ENCODE measurements at regions not wholly inside any gene's neighbourhood (a gene's known extent, or its start where the extent isn't known, plus 50 kb on each side); places are given as distances from the start of the nearest gene placed in this dataset.

DNA sequence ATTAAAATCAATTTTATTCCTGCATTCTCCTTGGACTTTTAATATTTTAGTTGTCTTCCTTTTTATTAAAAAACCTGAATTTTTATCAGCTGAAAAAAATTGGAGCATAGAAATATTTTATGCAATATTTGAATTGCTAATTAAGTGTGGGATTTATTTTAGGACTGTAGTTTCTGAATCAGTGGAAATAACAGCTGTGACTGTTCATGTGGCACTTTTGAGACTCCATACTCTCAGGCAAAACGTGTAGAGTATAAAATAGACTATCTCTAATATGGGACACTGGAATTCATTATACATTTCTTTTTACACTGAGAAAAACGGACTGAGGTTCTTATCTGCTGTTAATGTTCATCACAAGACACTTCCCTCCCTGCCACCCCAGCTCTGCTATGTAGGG is 558.3 kb upstream of the TPK1 start:
- no peak overlapping the region for H3K4me3 ChIP-seq (ENCODE audit: insufficient read depth, low read length)
- no peak overlapping the region for H2AFZ ChIP-seq (ENCODE audit: low read length)
- H3K4me1 ChIP-seq (ENCODE audit: insufficient read depth, low read length): no peaks in the 10 kb centered on the region
- H3K27me3 ChIP-seq (ENCODE audit: insufficient read depth, low read length): no peaks in the 10 kb centered on the region
- H3K36me3 ChIP-seq (ENCODE audit: insufficient read depth, low read length): no peaks in the 10 kb centered on the region
- H3K9me3 ChIP-seq (ENCODE audit: low read depth, low read length): peaks cover 2% of the 10 kb centered on the region
- no peak overlapping the region for H3K27ac ChIP-seq (ENCODE audit: low read depth, low read length)
- H3K79me2 ChIP-seq (ENCODE audit: insufficient read depth, low read length): no peaks in the 10 kb centered on the region
- no peak overlapping the region for H3K4me2 ChIP-seq (ENCODE audit: insufficient read depth, low read length)
- DNase-seq (ENCODE audit: insufficient read length, low spot score, missing footprints): no peak
- TF ChIP-seq, protein P1, sequence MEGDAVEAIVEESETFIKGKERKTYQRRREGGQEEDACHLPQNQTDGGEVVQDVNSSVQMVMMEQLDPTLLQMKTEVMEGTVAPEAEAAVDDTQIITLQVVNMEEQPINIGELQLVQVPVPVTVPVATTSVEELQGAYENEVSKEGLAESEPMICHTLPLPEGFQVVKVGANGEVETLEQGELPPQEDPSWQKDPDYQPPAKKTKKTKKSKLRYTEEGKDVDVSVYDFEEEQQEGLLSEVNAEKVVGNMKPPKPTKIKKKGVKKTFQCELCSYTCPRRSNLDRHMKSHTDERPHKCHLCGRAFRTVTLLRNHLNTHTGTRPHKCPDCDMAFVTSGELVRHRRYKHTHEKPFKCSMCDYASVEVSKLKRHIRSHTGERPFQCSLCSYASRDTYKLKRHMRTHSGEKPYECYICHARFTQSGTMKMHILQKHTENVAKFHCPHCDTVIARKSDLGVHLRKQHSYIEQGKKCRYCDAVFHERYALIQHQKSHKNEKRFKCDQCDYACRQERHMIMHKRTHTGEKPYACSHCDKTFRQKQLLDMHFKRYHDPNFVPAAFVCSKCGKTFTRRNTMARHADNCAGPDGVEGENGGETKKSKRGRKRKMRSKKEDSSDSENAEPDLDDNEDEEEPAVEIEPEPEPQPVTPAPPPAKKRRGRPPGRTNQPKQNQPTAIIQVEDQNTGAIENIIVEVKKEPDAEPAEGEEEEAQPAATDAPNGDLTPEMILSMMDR (IDR thresholded peaks at IDR 0.05; ENCODE audit: extremely low read depth, low read depth, low read length): no peak
- no peaks in the 10 kb centered on the region for H4K20me1 ChIP-seq (ENCODE audit: insufficient read depth, low read length)

DNA sequence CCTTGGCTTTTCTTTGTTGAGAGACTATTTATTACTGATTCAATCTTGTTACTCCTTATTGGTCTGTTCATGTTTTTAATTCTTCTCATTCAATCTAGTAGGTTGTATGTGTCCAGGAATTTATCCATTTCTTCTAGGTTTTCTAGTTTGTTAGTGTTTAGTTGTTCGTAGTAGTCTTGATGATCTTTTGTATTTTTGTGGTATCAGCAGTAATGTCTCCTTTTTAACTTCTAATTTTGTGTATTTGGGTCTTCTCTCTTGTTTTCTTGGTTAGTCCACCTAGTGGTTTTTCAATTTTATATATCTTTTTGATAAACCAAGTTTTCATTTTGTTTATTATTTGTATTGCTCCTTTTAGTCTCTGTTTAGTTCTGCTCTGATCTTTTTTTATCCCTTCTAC is 546.9 kb upstream of the TPK1 start:
- H3K4me2 ChIP-seq (ENCODE audit: insufficient read depth, low read length): no peak overlapping the region
- DNase-seq (ENCODE audit: insufficient read length, low spot score, missing footprints): no peak
- no peaks in the 10 kb centered on the region for H3K9me3 ChIP-seq (ENCODE audit: low read depth, low read length)
- no peaks in the 10 kb centered on the region for H3K79me2 ChIP-seq (ENCODE audit: insufficient read depth, low read length)
- TF ChIP-seq, protein P1 (IDR thresholded peaks at IDR 0.05; ENCODE audit: extremely low read depth, low read depth, low read length): no peak
- no peaks in the 10 kb centered on the region for H3K36me3 ChIP-seq (ENCODE audit: insufficient read depth, low read length)
- H3K4me3 ChIP-seq (ENCODE audit: insufficient read depth, low read length): no peak overlapping the region
- no peak overlapping the region for H3K27ac ChIP-seq (ENCODE audit: low read depth, low read length)
- no peaks in the 10 kb centered on the region for H3K4me1 ChIP-seq (ENCODE audit: insufficient read depth, low read length)
- H3K27me3 ChIP-seq (ENCODE audit: insufficient read depth, low read length): no peaks in the 10 kb centered on the region
- no peak overlapping the region for H2AFZ ChIP-seq (ENCODE audit: low read length)
- no peaks in the 10 kb centered on the region for H4K20me1 ChIP-seq (ENCODE audit: insufficient read depth, low read length)

DNA sequence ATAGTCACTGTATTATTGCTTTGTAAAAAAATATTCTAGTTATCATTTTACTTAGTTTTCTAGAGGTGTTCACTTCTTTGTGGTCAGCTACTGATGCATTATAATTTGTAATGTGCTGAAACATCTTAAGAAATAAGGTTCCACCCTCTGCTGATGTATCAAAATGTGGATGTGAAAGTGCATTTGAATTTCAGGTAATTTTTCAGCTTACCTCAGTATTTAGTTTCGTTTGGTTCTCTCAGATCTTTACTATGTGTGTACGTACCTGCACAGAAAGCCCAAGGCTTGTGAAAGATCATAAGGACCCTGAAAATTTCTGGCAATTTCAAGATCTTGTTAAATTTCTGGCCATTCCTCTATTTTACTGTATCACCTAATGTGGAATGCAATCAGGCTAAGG is 542.3 kb upstream of the TPK1 start:
- H3K27me3 ChIP-seq (ENCODE audit: insufficient read depth, low read length): no peaks in the 10 kb centered on the region
- no peaks in the 10 kb centered on the region for H3K9me3 ChIP-seq (ENCODE audit: low read depth, low read length)
- H3K36me3 ChIP-seq (ENCODE audit: insufficient read depth, low read length): no peaks in the 10 kb centered on the region
- TF ChIP-seq, protein P1 (IDR thresholded peaks at IDR 0.05; ENCODE audit: extremely low read depth, low read depth, low read length): no peak
- H4K20me1 ChIP-seq (ENCODE audit: insufficient read depth, low read length): no peaks in the 10 kb centered on the region
- no peak overlapping the region for H3K4me3 ChIP-seq (ENCODE audit: insufficient read depth, low read length)
- no peak overlapping the region for H3K4me2 ChIP-seq (ENCODE audit: insufficient read depth, low read length)
- no peaks in the 10 kb centered on the region for H3K79me2 ChIP-seq (ENCODE audit: insufficient read depth, low read length)
- no peaks in the 10 kb centered on the region for H3K4me1 ChIP-seq (ENCODE audit: insufficient read depth, low read length)
- no peak for DNase-seq (ENCODE audit: insufficient read length, low spot score, missing footprints)
- H2AFZ ChIP-seq (ENCODE audit: low read length): no peak overlapping the region
- no peak overlapping the region for H3K27ac ChIP-seq (ENCODE audit: low read depth, low read length)

DNA sequence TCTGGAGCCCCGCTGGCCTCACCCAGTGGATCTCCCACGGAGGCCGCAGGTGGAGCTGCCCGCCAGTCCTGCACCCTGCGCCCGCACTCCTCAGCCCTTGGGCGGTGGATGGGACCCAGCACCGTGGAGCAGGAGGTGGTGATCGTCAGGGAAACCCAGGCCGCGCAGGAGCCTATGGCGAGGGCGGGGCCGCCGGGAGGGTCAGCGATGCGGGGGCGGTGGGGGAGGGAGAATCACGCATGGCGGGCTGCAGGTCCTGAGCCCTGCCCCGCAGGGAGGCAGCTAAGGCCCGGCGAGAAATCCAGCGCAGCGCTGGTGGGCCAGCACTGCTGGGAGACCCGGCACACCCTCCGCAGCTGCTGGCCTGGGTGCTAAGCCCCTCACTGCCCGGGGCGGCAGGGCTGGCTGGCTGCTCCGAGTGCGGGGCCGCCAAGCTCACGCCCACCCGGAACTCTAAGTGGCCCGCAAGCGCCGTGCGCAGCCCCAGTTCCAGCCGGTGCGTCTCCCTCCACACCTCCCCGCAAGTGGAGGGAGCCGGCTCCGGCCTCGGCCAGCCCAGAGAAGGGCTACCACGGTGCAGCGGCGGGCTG is 524.8 kb upstream of the TPK1 start:
- no peak for DNase-seq (ENCODE audit: insufficient read length, low spot score, missing footprints)
- H3K4me1 ChIP-seq (ENCODE audit: insufficient read depth, low read length): no peaks in the 10 kb centered on the region
- H4K20me1 ChIP-seq (ENCODE audit: insufficient read depth, low read length): no peaks in the 10 kb centered on the region
- H3K4me3 ChIP-seq (ENCODE audit: insufficient read depth, low read length): no peak overlapping the region
- TF ChIP-seq, protein P1 (IDR thresholded peaks at IDR 0.05; ENCODE audit: extremely low read depth, low read depth, low read length): no peak
- no peak overlapping the region for H3K27ac ChIP-seq (ENCODE audit: low read depth, low read length)
- no peak overlapping the region for H3K4me2 ChIP-seq (ENCODE audit: insufficient read depth, low read length)
- no peaks in the 10 kb centered on the region for H3K79me2 ChIP-seq (ENCODE audit: insufficient read depth, low read length)
- no peaks in the 10 kb centered on the region for H3K9me3 ChIP-seq (ENCODE audit: low read depth, low read length)
- H3K27me3 ChIP-seq (ENCODE audit: insufficient read depth, low read length): no peaks in the 10 kb centered on the region
- no peaks in the 10 kb centered on the region for H3K36me3 ChIP-seq (ENCODE audit: insufficient read depth, low read length)
- no peak overlapping the region for H2AFZ ChIP-seq (ENCODE audit: low read length)

All from osteoblast (primary cell).